H9 (cell line): ENCODE measurements at regions not wholly inside any gene's neighbourhood (a gene's known extent, or its start where the extent isn't known, plus 50 kb on each side); places are given as distances from the start of the nearest gene placed in this dataset.

Experiments
- DNase-seq: peaks from one replicate; pipeline ENCODE4 v3.0.0-alpha.2; 2017
- H2AFZ ChIP-seq: one replicate; pipeline ENCODE4 v1.6.1; 2013; ENCODE audit warnings: mild to moderate bottlenecking, low read length, control low read depth, moderate library complexity
- H2AK5ac ChIP-seq: 2 replicates; pipeline ENCODE4 v1.6.1; 2013; ENCODE audit warnings: low read length, control low read depth, mixed read lengths; ENCODE audit not compliant: insufficient read length
- H2BK120ac ChIP-seq: one replicate; pipeline ENCODE4 v1.6.1; 2013; ENCODE audit warnings: low read depth, mild to moderate bottlenecking, low read length, control low read depth, inconsistent platforms; ENCODE audit not compliant: poor library complexity, severe bottlenecking
- H2BK12ac ChIP-seq: 2 replicates; pipeline ENCODE4 v1.6.1; 2013; ENCODE audit warnings: low read length, control low read depth, mixed read lengths, low read depth; ENCODE audit not compliant: insufficient read length
- H2BK15ac ChIP-seq: 2 replicates; pipeline ENCODE4 v1.6.1; 2013; ENCODE audit warnings: low read depth, low read length, control low read depth
- H2BK20ac ChIP-seq: one replicate; pipeline ENCODE4 v1.6.1; 2013; ENCODE audit warnings: low read depth, mild to moderate bottlenecking, low read length, control low read depth, inconsistent platforms; ENCODE audit not compliant: poor library complexity, severe bottlenecking
- H2BK5ac ChIP-seq: 2 replicates; pipeline ENCODE4 v1.6.1; 2013; ENCODE audit warnings: low read length, control low read depth, mixed read lengths; ENCODE audit not compliant: insufficient read length
- H3K14ac ChIP-seq: 2 replicates; pipeline ENCODE4 v1.6.1; 2013; ENCODE audit warnings: low read length, control low read depth; ENCODE audit not compliant: insufficient read depth
- H3K18ac ChIP-seq: 2 replicates; pipeline ENCODE4 v1.6.1; 2013; ENCODE audit warnings: low read depth, mild to moderate bottlenecking, mixed read lengths, low read length, control low read depth; ENCODE audit not compliant: insufficient read length
- H3K23ac ChIP-seq: 2 replicates; pipeline ENCODE4 v1.6.1; 2013; ENCODE audit warnings: low read length, control low read depth, mixed read lengths, low read depth; ENCODE audit not compliant: insufficient read length
- H3K23me2 ChIP-seq: 2 replicates; pipeline ENCODE4 v1.6.1; 2013; ENCODE audit warnings: low read depth, mild to moderate bottlenecking, mixed read lengths, low read length, control low read depth; ENCODE audit not compliant: insufficient read length, poor library complexity, severe bottlenecking
- H3K27ac ChIP-seq: 2 replicates; pipeline ENCODE4 v1.5.1; 2013; ENCODE audit warnings: low read length, control low read depth, mixed read lengths, low read depth; ENCODE audit not compliant: insufficient read length
- H3K27me3 ChIP-seq: 2 replicates; pipeline ENCODE4 v1.6.1; 2013; ENCODE audit warnings: low read length, control low read depth, inconsistent platforms; ENCODE audit not compliant: insufficient read depth
- H3K4ac ChIP-seq: 2 replicates; pipeline ENCODE4 v1.6.1; 2013; ENCODE audit warnings: low read depth, mild to moderate bottlenecking, control low read depth, inconsistent platforms, low read length, moderate library complexity
- H3K4me1 ChIP-seq: 2 replicates; pipeline ENCODE4 v1.6.1; 2013; ENCODE audit warnings: low read length, control low read depth, inconsistent platforms; ENCODE audit not compliant: insufficient read depth
- H3K4me2 ChIP-seq: 2 replicates; pipeline ENCODE4 v1.6.1; 2013; ENCODE audit warnings: low read length, control low read depth, mixed read lengths; ENCODE audit not compliant: insufficient read length, insufficient read depth
- H3K56ac ChIP-seq: 2 replicates; pipeline ENCODE4 v1.6.1; 2013; ENCODE audit warnings: low read depth, mild to moderate bottlenecking, mixed read lengths, low read length, control low read depth; ENCODE audit not compliant: insufficient read length
- H3K79me1 ChIP-seq: 2 replicates; pipeline ENCODE4 v1.6.1; 2013; ENCODE audit warnings: low read depth, mild to moderate bottlenecking, moderate library complexity, low read length, control low read depth, inconsistent platforms; ENCODE audit not compliant: insufficient read depth, poor library complexity, severe bottlenecking
- H3K79me2 ChIP-seq: 2 replicates; pipeline ENCODE4 v1.6.1; 2013; ENCODE audit warnings: low read length, control low read depth, inconsistent platforms; ENCODE audit not compliant: insufficient read depth
- H3K9ac ChIP-seq: 2 replicates; pipeline ENCODE4 v1.6.1; 2013; ENCODE audit warnings: low read length, control low read depth, mixed read lengths; ENCODE audit not compliant: insufficient read length; ENCODE audit errors: extremely low read depth
- H3K9me3 ChIP-seq: one replicate; pipeline ENCODE4 v1.6.1; 2013; ENCODE audit warnings: low read depth, low read length, inconsistent platforms; ENCODE audit not compliant: control insufficient read depth
- H3T11ph ChIP-seq: one replicate; pipeline ENCODE4 v1.6.1; 2013; ENCODE audit warnings: mild to moderate bottlenecking, low read length, control low read depth, inconsistent platforms
- H4K20me1 ChIP-seq: one replicate; pipeline ENCODE4 v1.6.1; 2013; ENCODE audit not compliant: control insufficient read depth, insufficient read length, insufficient read depth
- H4K5ac ChIP-seq: 2 replicates; pipeline ENCODE4 v1.6.1; 2013; ENCODE audit warnings: low read depth, mild to moderate bottlenecking, mixed read lengths, low read length, control low read depth; ENCODE audit not compliant: insufficient read length
- H4K8ac ChIP-seq: replicated peaks from 2 replicates; pipeline ENCODE4 v1.6.1; 2013; ENCODE audit warnings: low read length, control low read depth, mixed read lengths, low read depth; ENCODE audit not compliant: insufficient read length
- H4K91ac ChIP-seq: 2 replicates; pipeline ENCODE4 v1.6.1; 2013; ENCODE audit warnings: low read depth, mild to moderate bottlenecking, moderate library complexity, mixed read lengths, low read length, control low read depth; ENCODE audit not compliant: insufficient read length
- H3K27ac Mint-ChIP-seq, 3 experiments: 2 replicates in 2 of 3; 3 replicates in 1 of 3; pipeline ENCODE4 v1.8.0; 2020 to 2021; ENCODE audit warnings: mixed read lengths in 3 of 3, mild to moderate bottlenecking in 1 of 3, moderate library complexity in 1 of 3
- H3K27me3 Mint-ChIP-seq: 2 replicates; pipeline ENCODE4 v1.8.0; 2021; ENCODE audit warnings: low read depth, mild to moderate bottlenecking, moderate library complexity, mixed read lengths
- H3K36me3 Mint-ChIP-seq, 3 experiments: 2 replicates in 2 of 3; 3 replicates in 1 of 3; pipeline ENCODE4 v1.8.0; 2020 to 2021; ENCODE audit warnings: low read depth in 3 of 3, mixed read lengths in 3 of 3; ENCODE audit not compliant: insufficient read depth in 1 of 3
- H3K4me1 Mint-ChIP-seq, 2 experiments: 2 replicates each; pipeline ENCODE4 v1.8.0; 2020; ENCODE audit warnings: mixed read lengths in 2 of 2
- H3K4me3 Mint-ChIP-seq, 2 experiments: 2 replicates in 1 of 2; 3 replicates in 1 of 2; pipeline ENCODE4 v1.8.0; 2020 to 2021; ENCODE audit warnings: mild to moderate bottlenecking in 2 of 2, mixed read lengths in 2 of 2, moderate library complexity in 1 of 2
- H3K9me3 Mint-ChIP-seq, 2 experiments: 2 replicates in 1 of 2; 3 replicates in 1 of 2; pipeline ENCODE4 v1.8.0; 2020; ENCODE audit warnings: mild to moderate bottlenecking in 2 of 2, mixed read lengths in 2 of 2, moderate library complexity in 1 of 2
- WGBS: extraction: QIAGEN DNeasy Blood & Tissue Kit; methylation state at CpG from one replicate; pipeline ENCODE4 v1.1.7; 2013; ENCODE audit warnings: missing lambda C conversion rate, low lambda C conversion rate, mixed read lengths; ENCODE audit not compliant: insufficient read length; ENCODE audit errors: extremely low coverage; 5-methylcytosine and 5-hydroxymethylcytosine counted together
- TF ChIP-seq, protein P1 (sequence below): fragments of 200-600 bp; sonication (generic); conservative IDR thresholded peaks from 3 replicates; pipeline ENCODE4 v1.8.0; 2021; ENCODE audit warnings: antibody characterized with exemption, mild to moderate bottlenecking

GRCh38 chr20:37590938-37591490, 63.3 kb upstream of the BLCAP start:
- H3K4me1 Mint-ChIP-seq: no peaks in the 10 kb centered on the region
- Histone ChIP-seq H3K23ac (no peak overlapping the region), H3T11ph (no peak overlapping the region), H2BK120ac (no peak overlapping the region), H3K4ac (no peak overlapping the region), H3K14ac (no peak overlapping the region), H4K5ac (no peak overlapping the region), H3K9me3 (no peaks in the 10 kb centered on the region), H3K79me1 (no peaks in the 10 kb centered on the region), H2AFZ (no peak overlapping the region), H3K79me2 (no peaks in the 10 kb centered on the region), H2BK5ac (no peak overlapping the region), H3K18ac (no peak overlapping the region), H2BK12ac (no peak overlapping the region), H3K27me3 (no peaks in the 10 kb centered on the region), H3K9ac (no peak overlapping the region), H3K23me2 (no peaks in the 10 kb centered on the region), H4K91ac (no peak overlapping the region), H2BK20ac (no peak overlapping the region), H3K4me2 (no peak overlapping the region), H3K27ac (no peak overlapping the region), H3K56ac (no peak overlapping the region), H4K8ac (no peak overlapping the region), H2AK5ac (no peak overlapping the region), H2BK15ac (no peak overlapping the region), H3K4me1 (no peaks in the 10 kb centered on the region), H4K20me1 (no peaks in the 10 kb centered on the region)
- H3K27me3 Mint-ChIP-seq: peaks cover 8% of the 10 kb centered on the region; the same call in 1 of the 2 replicates
- no peaks in the 10 kb centered on the region; a peak in 1 of 7 replicates for H3K36me3 Mint-ChIP-seq
- no CpG with 5 or more reads among the region's 10 CpGs for WGBS
- H3K27ac Mint-ChIP-seq: no peak overlapping the region
- no peaks in the 10 kb centered on the region for H3K9me3 Mint-ChIP-seq
- TF ChIP-seq, protein P1, sequence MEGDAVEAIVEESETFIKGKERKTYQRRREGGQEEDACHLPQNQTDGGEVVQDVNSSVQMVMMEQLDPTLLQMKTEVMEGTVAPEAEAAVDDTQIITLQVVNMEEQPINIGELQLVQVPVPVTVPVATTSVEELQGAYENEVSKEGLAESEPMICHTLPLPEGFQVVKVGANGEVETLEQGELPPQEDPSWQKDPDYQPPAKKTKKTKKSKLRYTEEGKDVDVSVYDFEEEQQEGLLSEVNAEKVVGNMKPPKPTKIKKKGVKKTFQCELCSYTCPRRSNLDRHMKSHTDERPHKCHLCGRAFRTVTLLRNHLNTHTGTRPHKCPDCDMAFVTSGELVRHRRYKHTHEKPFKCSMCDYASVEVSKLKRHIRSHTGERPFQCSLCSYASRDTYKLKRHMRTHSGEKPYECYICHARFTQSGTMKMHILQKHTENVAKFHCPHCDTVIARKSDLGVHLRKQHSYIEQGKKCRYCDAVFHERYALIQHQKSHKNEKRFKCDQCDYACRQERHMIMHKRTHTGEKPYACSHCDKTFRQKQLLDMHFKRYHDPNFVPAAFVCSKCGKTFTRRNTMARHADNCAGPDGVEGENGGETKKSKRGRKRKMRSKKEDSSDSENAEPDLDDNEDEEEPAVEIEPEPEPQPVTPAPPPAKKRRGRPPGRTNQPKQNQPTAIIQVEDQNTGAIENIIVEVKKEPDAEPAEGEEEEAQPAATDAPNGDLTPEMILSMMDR: no peak
- no peak for DNase-seq
- H3K4me3 Mint-ChIP-seq: no peak overlapping the region
